OCI-LY1 (cell line): ENCODE measurements at regions not wholly inside any gene's neighbourhood (a gene's known extent, or its start where the extent isn't known, plus 50 kb on each side); places are given as distances from the start of the nearest gene placed in this dataset.

Source experiments
- H2AFZ ChIP-seq: fragments of 200-600 bp; sonication (generic), shearing (Covaris generic); 2 replicates; pipeline ENCODE4 v1.6.0; 2014; ENCODE audit warnings: antibody characterized with exemption, mild to moderate bottlenecking, low read length
- H3F3A ChIP-seq: fragments of 200-600 bp; sonication (generic), shearing (Covaris generic); 2 replicates; pipeline ENCODE4 v1.6.0; 2014; ENCODE audit warnings: mild to moderate bottlenecking, antibody characterized with exemption, low read length, moderate library complexity; ENCODE audit not compliant: insufficient read depth
- H3K27ac ChIP-seq: fragments of 200-600 bp; sonication (generic); 2 replicates; pipeline ENCODE4 v1.5.1; 2014; ENCODE audit warnings: low read length, mixed run types, mild to moderate bottlenecking, low read depth; ENCODE audit not compliant: poor library complexity, severe bottlenecking
- H3K27me3 ChIP-seq: fragments of 200-600 bp; sonication (generic); 2 replicates; pipeline ENCODE4 v1.6.0; 2014; ENCODE audit warnings: antibody characterized with exemption, mild to moderate bottlenecking, low read length, moderate library complexity; ENCODE audit not compliant: insufficient read depth
- H3K36me3 ChIP-seq: fragments of 200-600 bp; sonication (generic); 2 replicates; pipeline ENCODE4 v1.6.1; 2014; ENCODE audit warnings: mild to moderate bottlenecking, antibody characterized with exemption, low read length, moderate library complexity, mixed read lengths; ENCODE audit not compliant: insufficient read depth
- H3K4me1 ChIP-seq: fragments of 200-600 bp; sonication (generic); 2 replicates; pipeline ENCODE4 v1.5.1; 2014; ENCODE audit warnings: mild to moderate bottlenecking, low read length, moderate library complexity; ENCODE audit not compliant: insufficient read depth, severe bottlenecking
- H3K4me2 ChIP-seq: fragments of 200-600 bp; sonication (generic), shearing (Covaris generic); 2 replicates; pipeline ENCODE4 v1.6.1; 2014; ENCODE audit warnings: low read length
- H3K4me3 ChIP-seq: fragments of 200-600 bp; sonication (generic); 2 replicates; pipeline ENCODE4 v1.5.1; 2014; ENCODE audit warnings: low read length, low read depth, mild to moderate bottlenecking, mixed read lengths; ENCODE audit not compliant: poor library complexity, severe bottlenecking
- H3K79me2 ChIP-seq: fragments of 200-600 bp; shearing (Covaris generic); 2 replicates; pipeline ENCODE4 v1.6.1; 2016; ENCODE audit warnings: mixed run types, low read length, mixed read lengths; ENCODE audit not compliant: insufficient read depth
- H3K9ac ChIP-seq: fragments of 200-600 bp; sonication (generic), shearing (Covaris generic); 2 replicates; pipeline ENCODE4 v1.6.1; 2014; ENCODE audit warnings: mild to moderate bottlenecking, low read length, mixed read lengths
- H3K9me2 ChIP-seq: fragments of 200-600 bp; sonication (generic), shearing (Covaris generic); 2 replicates; pipeline ENCODE4 v1.6.1; 2014; ENCODE audit warnings: low read depth, mild to moderate bottlenecking, low read length, mixed read lengths
- H3K9me3 ChIP-seq: fragments of 200-600 bp; shearing (Covaris generic); 2 replicates; pipeline ENCODE4 v1.6.1; 2014; ENCODE audit warnings: low read length, mixed read lengths
- H4K20me1 ChIP-seq: fragments of 200-600 bp; sonication (generic), shearing (Covaris generic); 2 replicates; pipeline ENCODE4 v1.6.0; 2016; ENCODE audit warnings: mild to moderate bottlenecking, low read length; ENCODE audit not compliant: insufficient read depth
- EZH2 ChIP-seq: fragments of 200-600 bp; sonication (generic), shearing (Covaris generic); IDR thresholded peaks from 2 replicates; pipeline ENCODE4 v1.8.0; 2017; ENCODE audit warnings: borderline replicate concordance, mixed run types, mild to moderate bottlenecking, antibody characterized with exemption, low read length, moderate library complexity, mixed read lengths
- TF ChIP-seq, protein P1 (sequence below): fragments of 200-600 bp; sonication (generic), shearing (Covaris generic); IDR thresholded peaks from 2 replicates; pipeline ENCODE4 v1.5.1; 2017; ENCODE audit warnings: mild to moderate bottlenecking, antibody characterized with exemption, low read length, moderate library complexity, mixed read lengths

GRCh38 chr2:146228020-146228393 is 1616.8 kb upstream of the ACVR2A start:
- no peak overlapping the region for H2AFZ ChIP-seq
- no peak for TF ChIP-seq EZH2
- TF ChIP-seq, protein P1, sequence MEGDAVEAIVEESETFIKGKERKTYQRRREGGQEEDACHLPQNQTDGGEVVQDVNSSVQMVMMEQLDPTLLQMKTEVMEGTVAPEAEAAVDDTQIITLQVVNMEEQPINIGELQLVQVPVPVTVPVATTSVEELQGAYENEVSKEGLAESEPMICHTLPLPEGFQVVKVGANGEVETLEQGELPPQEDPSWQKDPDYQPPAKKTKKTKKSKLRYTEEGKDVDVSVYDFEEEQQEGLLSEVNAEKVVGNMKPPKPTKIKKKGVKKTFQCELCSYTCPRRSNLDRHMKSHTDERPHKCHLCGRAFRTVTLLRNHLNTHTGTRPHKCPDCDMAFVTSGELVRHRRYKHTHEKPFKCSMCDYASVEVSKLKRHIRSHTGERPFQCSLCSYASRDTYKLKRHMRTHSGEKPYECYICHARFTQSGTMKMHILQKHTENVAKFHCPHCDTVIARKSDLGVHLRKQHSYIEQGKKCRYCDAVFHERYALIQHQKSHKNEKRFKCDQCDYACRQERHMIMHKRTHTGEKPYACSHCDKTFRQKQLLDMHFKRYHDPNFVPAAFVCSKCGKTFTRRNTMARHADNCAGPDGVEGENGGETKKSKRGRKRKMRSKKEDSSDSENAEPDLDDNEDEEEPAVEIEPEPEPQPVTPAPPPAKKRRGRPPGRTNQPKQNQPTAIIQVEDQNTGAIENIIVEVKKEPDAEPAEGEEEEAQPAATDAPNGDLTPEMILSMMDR, result no peak
- no peak overlapping the region for H3K9ac ChIP-seq
- H3K27me3 ChIP-seq, result no peaks in the 10 kb centered on the region
- no peaks in the 10 kb centered on the region for H3K79me2 ChIP-seq
- H3K4me1 ChIP-seq, result peaks cover 8% of the 10 kb centered on the region
- H3F3A ChIP-seq, result no peaks in the 10 kb centered on the region
- H3K27ac ChIP-seq, result no peak overlapping the region
- no peaks in the 10 kb centered on the region for H3K9me2 ChIP-seq
- no peaks in the 10 kb centered on the region for H3K9me3 ChIP-seq
- no peaks in the 10 kb centered on the region for H4K20me1 ChIP-seq
- H3K4me3 ChIP-seq, result no peak overlapping the region
- H3K36me3 ChIP-seq, result no peaks in the 10 kb centered on the region
- H3K4me2 ChIP-seq, result no peak overlapping the region

DNA sequence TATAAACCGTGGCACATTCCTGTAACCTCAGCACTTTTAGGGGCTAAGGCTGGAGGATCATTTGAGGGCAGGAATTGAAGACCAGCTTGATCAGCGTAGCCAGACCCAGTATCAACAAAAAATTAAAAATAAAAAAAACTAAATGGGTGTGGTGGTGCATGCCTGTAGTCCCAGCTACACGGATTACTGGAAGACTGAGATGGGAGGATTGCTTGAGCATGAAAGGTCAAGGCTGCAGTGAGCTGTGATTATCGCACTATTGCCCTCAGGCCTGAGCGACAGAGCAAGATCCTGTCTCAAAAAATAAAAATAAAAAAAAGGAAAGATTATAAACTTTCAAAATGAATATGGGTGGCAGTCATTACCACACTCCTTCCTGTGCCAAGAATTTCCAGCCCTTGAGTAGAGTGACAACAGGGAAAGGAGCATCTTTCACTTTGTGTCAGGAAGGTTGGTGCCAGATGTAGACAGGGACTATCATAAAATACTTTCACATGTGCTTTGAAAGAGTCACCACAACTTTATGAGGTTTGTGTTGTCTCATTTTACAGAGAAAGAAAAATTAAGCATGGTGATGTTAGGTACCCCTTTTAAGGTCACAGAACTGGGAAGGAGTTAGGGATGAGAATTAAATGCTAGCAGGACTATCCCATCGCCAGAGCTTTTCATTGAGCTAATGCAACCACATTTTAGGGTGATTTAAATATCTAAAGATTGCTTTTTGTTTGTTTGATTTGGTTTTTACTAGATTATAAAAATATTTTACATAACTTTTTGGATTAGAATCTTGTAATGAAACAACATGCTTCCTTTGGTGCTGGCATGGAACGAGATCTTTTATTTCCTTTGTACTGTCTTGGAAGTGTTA is 1617.4 kb upstream of the ACVR2A start:
- H3K9ac ChIP-seq, result no peak overlapping the region
- peaks cover 8% of the 10 kb centered on the region for H3K4me1 ChIP-seq
- H3K36me3 ChIP-seq, result no peaks in the 10 kb centered on the region
- no peaks in the 10 kb centered on the region for H3K9me2 ChIP-seq
- H3K4me3 ChIP-seq, result no peak overlapping the region
- no peak overlapping the region; the same call in 1 of the 2 replicates for H2AFZ ChIP-seq
- no peak overlapping the region for H3K27ac ChIP-seq
- no peaks in the 10 kb centered on the region for H3K9me3 ChIP-seq
- H3K4me2 ChIP-seq, result no peak overlapping the region
- H3K79me2 ChIP-seq, result no peaks in the 10 kb centered on the region
- no peaks in the 10 kb centered on the region for H3K27me3 ChIP-seq
- H4K20me1 ChIP-seq, result no peaks in the 10 kb centered on the region
- TF ChIP-seq, protein P1, result no peak
- TF ChIP-seq EZH2, result no peak
- no peaks in the 10 kb centered on the region for H3F3A ChIP-seq

- H3K9ac ChIP-seq, result no peak overlapping the region
- no peak overlapping the region for H3K4me2 ChIP-seq
- no peak overlapping the region for H2AFZ ChIP-seq
- no peak overlapping the region for H3K4me3 ChIP-seq
- H3K79me2 ChIP-seq, result no peaks in the 10 kb centered on the region
- no peaks in the 10 kb centered on the region for H3K27me3 ChIP-seq
- no peaks in the 10 kb centered on the region for H3K36me3 ChIP-seq
- TF ChIP-seq, protein P1, result no peak
- no peak for TF ChIP-seq EZH2
- no peaks in the 10 kb centered on the region for H3F3A ChIP-seq
- H3K27ac ChIP-seq, result no peak overlapping the region
- H4K20me1 ChIP-seq, result no peaks in the 10 kb centered on the region
- no peaks in the 10 kb centered on the region for H3K9me3 ChIP-seq
- peaks cover 8% of the 10 kb centered on the region for H3K4me1 ChIP-seq
- no peaks in the 10 kb centered on the region for H3K9me2 ChIP-seq
Observed at GRCh38 chr2:146226077-146226476, 1618.8 kb upstream of the ACVR2A start.
